Neuron (in vitro differentiated cells): ENCODE measurements at regions not wholly inside any gene's neighbourhood (a gene's known extent, or its start where the extent isn't known, plus 50 kb on each side); places are given as distances from the start of the nearest gene placed in this dataset.

ENCODE experiments used
- H2AFZ ChIP-seq: one replicate; pipeline ENCODE4 v1.6.1; 2013; ENCODE audit warnings: low read depth, mild to moderate bottlenecking, inconsistent platforms, low read length, moderate library complexity
- H3K27me3 ChIP-seq: one replicate; pipeline ENCODE4 v1.6.1; 2013; ENCODE audit warnings: low read length; ENCODE audit not compliant: insufficient read depth
- H3K36me3 ChIP-seq: one replicate; pipeline ENCODE4 v1.6.1; 2013; ENCODE audit warnings: low read length; ENCODE audit not compliant: insufficient read depth
- H3K4me1 ChIP-seq: one replicate; pipeline ENCODE4 v1.6.1; 2013; ENCODE audit warnings: low read length; ENCODE audit not compliant: insufficient read depth
- H3K4me3 ChIP-seq: 2 replicates; pipeline ENCODE4 v1.5.1; 2013; ENCODE audit warnings: mild to moderate bottlenecking, low read length, moderate library complexity
- H3K9me3 ChIP-seq: one replicate; pipeline ENCODE4 v1.6.1; 2013; ENCODE audit warnings: low read length

- no peaks in the 10 kb centered on the region for H3K9me3 ChIP-seq
- H3K36me3 ChIP-seq = no peaks in the 10 kb centered on the region
- no peak overlapping the region for H3K4me3 ChIP-seq
- H2AFZ ChIP-seq = no peak overlapping the region
- no peaks in the 10 kb centered on the region for H3K4me1 ChIP-seq
- no peaks in the 10 kb centered on the region for H3K27me3 ChIP-seq
These were observed 149.6 kb upstream of the DYRK2 start for GRCh38 chr12:67498991-67499390.

GRCh38 chr12:67501362-67501761 is 147.2 kb upstream of the DYRK2 start:
- Histone ChIP-seq H2AFZ (no peak overlapping the region), H3K4me1 (peaks cover 1% of the 10 kb centered on the region), H3K36me3 (no peaks in the 10 kb centered on the region), H3K9me3 (no peaks in the 10 kb centered on the region), H3K4me3 (no peak overlapping the region), H3K27me3 (no peaks in the 10 kb centered on the region)

GRCh38 chr12:67504026-67504425 is 144.5 kb upstream of the DYRK2 start:
- H3K4me1 ChIP-seq = peaks cover 9% of the 10 kb centered on the region
- H2AFZ ChIP-seq = no peak overlapping the region
- H3K4me3 ChIP-seq = no peak overlapping the region

GRCh38 chr12:67506739-67507138 is 141.8 kb upstream of the DYRK2 start:
- no peak overlapping the region for H2AFZ ChIP-seq
- no peaks in the 10 kb centered on the region for H3K27me3 ChIP-seq
- H3K4me3 ChIP-seq = no peak overlapping the region
- no peaks in the 10 kb centered on the region for H3K36me3 ChIP-seq
- H3K9me3 ChIP-seq = no peaks in the 10 kb centered on the region
- H3K4me1 ChIP-seq = peaks cover 9% of the 10 kb centered on the region

More at GRCh38 chr12:67504026-67504425, 144.5 kb upstream of the DYRK2 start:
- no peaks in the 10 kb centered on the region for H3K27me3 ChIP-seq
- H3K36me3 ChIP-seq = no peaks in the 10 kb centered on the region
- H3K9me3 ChIP-seq = no peaks in the 10 kb centered on the region

- Histone ChIP-seq H3K4me3 (no peak overlapping the region), H3K36me3 (no peaks in the 10 kb centered on the region), H2AFZ (no peak overlapping the region), H3K9me3 (no peaks in the 10 kb centered on the region), H3K27me3 (no peaks in the 10 kb centered on the region), H3K4me1 (peaks cover 9% of the 10 kb centered on the region)
These were observed 139.7 kb upstream of the DYRK2 start for GRCh38 chr12:67508830-67509229.

- H3K27me3 ChIP-seq = no peaks in the 10 kb centered on the region
- no peak overlapping the region for H2AFZ ChIP-seq
- H3K9me3 ChIP-seq = no peaks in the 10 kb centered on the region
These were observed 138.7 kb upstream of the DYRK2 start for GRCh38 chr12:67509666-67510386.

GRCh38 chr12:67512061-67512460 is 136.5 kb upstream of the DYRK2 start:
- Histone ChIP-seq H3K36me3 (no peaks in the 10 kb centered on the region), H3K9me3 (no peaks in the 10 kb centered on the region)

More at GRCh38 chr12:67509666-67510386, 138.7 kb upstream of the DYRK2 start:
- no peak overlapping the region for H3K4me3 ChIP-seq
- H3K36me3 ChIP-seq = no peaks in the 10 kb centered on the region
- peaks cover 9% of the 10 kb centered on the region for H3K4me1 ChIP-seq

GRCh38 chr12:67514502-67514901 is 134.0 kb upstream of the DYRK2 start:
- no peaks in the 10 kb centered on the region for H3K36me3 ChIP-seq
- H3K9me3 ChIP-seq = no peaks in the 10 kb centered on the region
- no peaks in the 10 kb centered on the region for H3K27me3 ChIP-seq
- H3K4me3 ChIP-seq = no peak overlapping the region
- H2AFZ ChIP-seq = no peak overlapping the region
- H3K4me1 ChIP-seq = no peaks in the 10 kb centered on the region

More at GRCh38 chr12:67512061-67512460, 136.5 kb upstream of the DYRK2 start:
- H3K4me1 ChIP-seq = peaks cover under 1% of the 10 kb centered on the region
- H3K4me3 ChIP-seq = no peak overlapping the region
- H2AFZ ChIP-seq = no peak overlapping the region
- no peaks in the 10 kb centered on the region for H3K27me3 ChIP-seq

GRCh38 chr12:67515679-67516340 is 132.7 kb upstream of the DYRK2 start:
- no peak overlapping the region for H2AFZ ChIP-seq
- H3K4me3 ChIP-seq = no peak overlapping the region
- H3K9me3 ChIP-seq = no peaks in the 10 kb centered on the region
- no peaks in the 10 kb centered on the region for H3K36me3 ChIP-seq
- no peaks in the 10 kb centered on the region for H3K4me1 ChIP-seq
- H3K27me3 ChIP-seq = no peaks in the 10 kb centered on the region

- H2AFZ ChIP-seq = no peak overlapping the region
- no peaks in the 10 kb centered on the region for H3K36me3 ChIP-seq
- no peak overlapping the region for H3K4me3 ChIP-seq
These were observed 131.2 kb upstream of the DYRK2 start for GRCh38 chr12:67517181-67517887.

GRCh38 chr12:67519484-67520433 is 128.8 kb upstream of the DYRK2 start:
- Histone ChIP-seq H3K4me3 (no peak overlapping the region), H2AFZ (no peak overlapping the region), H3K27me3 (no peaks in the 10 kb centered on the region), H3K36me3 (no peaks in the 10 kb centered on the region), H3K9me3 (no peaks in the 10 kb centered on the region), H3K4me1 (no peaks in the 10 kb centered on the region)

More at GRCh38 chr12:67517181-67517887, 131.2 kb upstream of the DYRK2 start:
- Histone ChIP-seq H3K9me3 (no peaks in the 10 kb centered on the region), H3K27me3 (no peaks in the 10 kb centered on the region), H3K4me1 (no peaks in the 10 kb centered on the region)

GRCh38 chr12:67520606-67521005 is 127.9 kb upstream of the DYRK2 start:
- no peaks in the 10 kb centered on the region for H3K27me3 ChIP-seq
- no peaks in the 10 kb centered on the region for H3K9me3 ChIP-seq
- H2AFZ ChIP-seq = no peak overlapping the region
- H3K4me3 ChIP-seq = no peak overlapping the region
- H3K36me3 ChIP-seq = no peaks in the 10 kb centered on the region
- no peaks in the 10 kb centered on the region for H3K4me1 ChIP-seq
